OCI-LY3 (cell line): ENCODE measurements at regions not wholly inside any gene's neighbourhood (a gene's known extent, or its start where the extent isn't known, plus 50 kb on each side); places are given as distances from the start of the nearest gene placed in this dataset.

ENCODE experiments used
- H2AFZ ChIP-seq: fragments of 200-600, 300-600 bp; shearing (Covaris generic); 2 replicates; pipeline ENCODE4 v1.6.0; 2014; ENCODE audit warnings: antibody characterized with exemption, low read depth, low read length
- H3K27ac ChIP-seq: fragments of 200-600, 300-600 bp; sonication (generic); 2 replicates; pipeline ENCODE4 v1.5.1; 2014; ENCODE audit warnings: mild to moderate bottlenecking, low read length, moderate library complexity, mixed read lengths
- H3K27me3 ChIP-seq: fragments of 200-600, 300-600 bp; sonication (generic); 2 replicates; pipeline ENCODE4 v1.6.1; 2014; ENCODE audit warnings: low read depth, low read length, mixed read lengths
- H3K36me3 ChIP-seq: fragments of 200-600, 300-600 bp; sonication (generic); replicated peaks from 2 replicates; pipeline ENCODE3; 2014; ENCODE audit warnings: low read depth, low read length, mixed read lengths
- H3K4me1 ChIP-seq: fragments of 300-600, 200-600 bp; sonication (generic); 2 replicates; pipeline ENCODE4 v1.6.1; 2014; ENCODE audit warnings: low read length, mixed read lengths
- H3K4me2 ChIP-seq: fragments of 200-600, 300-600 bp; sonication (generic); 2 replicates; pipeline ENCODE4 v1.6.1; 2014; ENCODE audit warnings: low read length, mixed read lengths
- H3K4me3 ChIP-seq: fragments of 300-600, 200-600 bp; sonication (generic); 2 replicates; pipeline ENCODE4 v1.5.1; 2014; ENCODE audit warnings: antibody characterized with exemption, mild to moderate bottlenecking, low read length, moderate library complexity
- H3K79me2 ChIP-seq: fragments of 300-600, 200-600 bp; shearing (Covaris generic); 2 replicates; pipeline ENCODE4 v1.6.1; 2014; ENCODE audit warnings: mild to moderate bottlenecking, low read length, mixed read lengths
- H3K9ac ChIP-seq: fragments of 300-600, 200-600 bp; shearing (Covaris generic); 2 replicates; pipeline ENCODE4 v1.6.0; 2014; ENCODE audit warnings: mild to moderate bottlenecking, low read length, moderate library complexity
- H3K9me3 ChIP-seq: fragments of 200-600, 300-600 bp; shearing (Covaris generic); 2 replicates; pipeline ENCODE4 v1.6.1; 2014; ENCODE audit warnings: low read length, mixed read lengths; ENCODE audit not compliant: insufficient read depth
- H4K20me1 ChIP-seq: fragments of 200-600, 300-600 bp; sonication (generic); 2 replicates; pipeline ENCODE4 v1.6.1; 2016; ENCODE audit warnings: low read length, mixed read lengths; ENCODE audit not compliant: insufficient read depth
- EZH2phosphoT487 ChIP-seq: fragments of 200-600 bp; shearing (Covaris generic); IDR thresholded peaks from 2 replicates; pipeline ENCODE4 v1.6.1; 2018; ENCODE audit warnings: antibody characterized with exemption, mixed run types, low read depth
- TF ChIP-seq, protein P1 (sequence below): fragments of 200-600, 300-600 bp; sonication (generic); IDR thresholded peaks from 2 replicates; pipeline ENCODE4 v1.5.1; 2014; ENCODE audit warnings: antibody characterized with exemption, low read length, low read depth

DNA sequence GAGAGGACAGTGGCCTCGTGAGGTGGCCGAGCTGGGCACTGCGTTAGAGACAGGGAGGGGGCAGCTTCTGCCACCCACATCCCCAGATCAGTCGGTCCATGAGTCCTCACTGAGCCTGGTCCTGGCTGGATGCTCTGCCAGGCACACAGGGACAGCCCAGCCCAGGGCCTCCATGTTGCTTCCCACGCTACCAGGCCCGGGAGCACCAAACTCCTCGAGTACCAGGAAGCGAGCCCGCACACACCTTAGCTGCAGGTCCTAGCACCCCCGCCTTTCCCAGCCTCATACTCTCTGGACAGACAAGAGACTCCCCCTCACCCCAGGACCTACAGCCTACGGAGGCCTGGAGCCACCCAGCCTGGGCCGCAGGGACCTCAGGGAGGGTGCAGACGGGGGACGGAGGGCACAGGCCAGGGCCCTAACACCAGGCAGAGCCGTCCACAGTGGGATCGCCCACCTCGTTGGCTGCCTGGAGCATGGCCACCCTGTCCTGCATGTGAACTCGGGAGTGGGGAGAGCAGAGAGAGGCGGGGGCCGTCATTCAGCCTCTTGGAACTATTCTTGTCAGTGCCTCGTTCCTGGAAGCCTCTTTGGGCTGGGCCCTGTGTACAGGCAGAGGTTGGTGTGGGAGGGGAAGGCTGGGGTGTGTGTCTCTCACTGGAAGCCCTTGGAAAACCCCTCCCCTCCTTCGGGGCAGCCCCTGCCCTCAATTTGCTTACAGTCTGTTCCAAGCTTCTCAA, 90.9 kb upstream of the RUNX3 start:
- peak overlapping the region; percentile 98 for H3K27ac ChIP-seq
- H3K27me3 ChIP-seq = no peaks in the 10 kb centered on the region
- H3K4me2 ChIP-seq = peak overlapping the region; percentile 88
- no peaks in the 10 kb centered on the region for H3K9me3 ChIP-seq
- peaks cover 75% of the 10 kb centered on the region for H3K4me1 ChIP-seq
- no peaks in the 10 kb centered on the region for H3K79me2 ChIP-seq
- H3K9ac ChIP-seq = peak overlapping the region; percentile 73; the same call in 1 of the 2 replicates
- peak overlapping the region; percentile 57; the same call in 1 of the 2 replicates for H3K4me3 ChIP-seq
- H4K20me1 ChIP-seq = no peaks in the 10 kb centered on the region
- TF ChIP-seq, protein P1, sequence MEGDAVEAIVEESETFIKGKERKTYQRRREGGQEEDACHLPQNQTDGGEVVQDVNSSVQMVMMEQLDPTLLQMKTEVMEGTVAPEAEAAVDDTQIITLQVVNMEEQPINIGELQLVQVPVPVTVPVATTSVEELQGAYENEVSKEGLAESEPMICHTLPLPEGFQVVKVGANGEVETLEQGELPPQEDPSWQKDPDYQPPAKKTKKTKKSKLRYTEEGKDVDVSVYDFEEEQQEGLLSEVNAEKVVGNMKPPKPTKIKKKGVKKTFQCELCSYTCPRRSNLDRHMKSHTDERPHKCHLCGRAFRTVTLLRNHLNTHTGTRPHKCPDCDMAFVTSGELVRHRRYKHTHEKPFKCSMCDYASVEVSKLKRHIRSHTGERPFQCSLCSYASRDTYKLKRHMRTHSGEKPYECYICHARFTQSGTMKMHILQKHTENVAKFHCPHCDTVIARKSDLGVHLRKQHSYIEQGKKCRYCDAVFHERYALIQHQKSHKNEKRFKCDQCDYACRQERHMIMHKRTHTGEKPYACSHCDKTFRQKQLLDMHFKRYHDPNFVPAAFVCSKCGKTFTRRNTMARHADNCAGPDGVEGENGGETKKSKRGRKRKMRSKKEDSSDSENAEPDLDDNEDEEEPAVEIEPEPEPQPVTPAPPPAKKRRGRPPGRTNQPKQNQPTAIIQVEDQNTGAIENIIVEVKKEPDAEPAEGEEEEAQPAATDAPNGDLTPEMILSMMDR = no peak
- TF ChIP-seq EZH2phosphoT487 = no peak
- no peaks in the 10 kb centered on the region for H3K36me3 ChIP-seq
- H2AFZ ChIP-seq = no peak overlapping the region

DNA sequence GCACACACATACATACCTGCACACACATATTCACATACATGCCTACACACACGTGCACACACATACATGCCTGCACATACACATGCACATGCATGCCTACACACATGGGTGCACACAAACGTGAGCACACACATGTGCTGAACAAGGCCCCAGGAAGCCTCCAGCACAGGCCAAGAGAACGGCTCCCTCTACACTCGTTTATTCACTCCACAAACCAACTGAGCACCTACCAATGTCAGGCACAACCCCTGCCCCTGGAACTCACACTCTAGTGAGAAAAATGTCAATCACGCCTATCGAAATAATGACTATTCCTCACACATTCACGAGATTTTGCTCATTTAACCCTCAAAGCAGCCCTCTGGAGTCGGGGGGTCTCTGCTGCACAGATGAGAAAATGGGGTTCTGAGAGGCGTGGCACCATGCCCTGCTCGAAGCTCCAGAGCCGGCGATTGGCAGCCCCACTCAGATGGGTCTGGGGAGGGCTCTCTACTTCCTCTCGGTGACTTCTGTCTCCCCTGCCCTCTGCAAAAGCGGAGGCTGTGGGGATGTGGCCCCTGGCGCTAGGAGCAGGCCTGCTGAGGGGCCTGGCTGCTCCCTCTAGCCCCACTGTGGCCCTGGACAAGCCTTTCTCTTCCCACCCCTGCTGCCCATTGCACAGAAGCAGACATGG, 90.2 kb upstream of the RUNX3 start:
- Histone ChIP-seq H3K9me3 (no peaks in the 10 kb centered on the region), H3K79me2 (no peaks in the 10 kb centered on the region), H3K4me2 (peak overlapping the region; percentile 55), H3K9ac (peak overlapping the region; percentile 23; the same call in 1 of the 2 replicates), H3K27me3 (no peaks in the 10 kb centered on the region), H3K4me3 (peak overlapping the region; percentile 24; the same call in 1 of the 2 replicates), H2AFZ (no peak overlapping the region), H4K20me1 (no peaks in the 10 kb centered on the region), H3K36me3 (no peaks in the 10 kb centered on the region), H3K4me1 (peaks cover 69% of the 10 kb centered on the region), H3K27ac (peak overlapping the region; percentile 98)
- TF ChIP-seq, protein P1 = no peak
- no peak for TF ChIP-seq EZH2phosphoT487

DNA sequence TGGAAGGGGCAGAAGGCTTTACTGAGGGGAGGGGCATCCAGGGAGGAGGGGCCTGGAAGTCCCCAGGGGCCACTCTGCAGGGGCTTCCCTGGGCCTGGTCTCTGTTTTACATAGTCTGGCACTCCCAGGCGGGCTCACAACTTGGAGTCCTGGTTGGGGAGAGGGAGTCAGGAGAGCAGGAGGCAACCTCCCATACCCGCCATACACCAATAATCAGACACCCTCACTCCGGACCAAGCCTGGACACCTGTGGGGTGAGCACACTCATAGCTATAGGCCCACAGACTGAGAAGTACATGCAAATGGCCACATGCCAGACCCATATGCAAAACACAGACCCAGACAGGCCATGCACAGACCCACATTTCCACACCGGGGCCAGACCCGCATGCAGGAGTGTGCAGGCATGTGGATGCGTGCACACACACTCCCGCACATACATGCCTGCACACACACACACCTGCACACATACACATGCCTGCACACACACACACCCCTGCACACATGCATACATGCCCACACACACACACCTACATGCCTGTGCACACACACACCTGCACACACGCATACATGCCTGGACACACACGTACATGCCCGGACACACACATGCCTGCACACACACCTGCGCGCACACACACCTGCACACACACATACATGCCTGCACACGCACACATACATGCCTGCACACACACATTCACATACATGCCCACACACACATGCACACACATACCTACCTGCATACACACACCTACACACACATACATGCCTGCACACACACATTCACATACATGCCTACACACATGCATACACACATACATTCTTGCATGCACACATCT, 89.5 kb upstream of the RUNX3 start:
- Histone ChIP-seq H3K4me2 (peak overlapping the region; percentile 55), H3K36me3 (no peaks in the 10 kb centered on the region), H3K9me3 (no peaks in the 10 kb centered on the region), H3K27me3 (no peaks in the 10 kb centered on the region), H2AFZ (no peak overlapping the region), H4K20me1 (no peaks in the 10 kb centered on the region), H3K27ac (peak overlapping the region; percentile 98), H3K4me1 (peaks cover 69% of the 10 kb centered on the region), H3K4me3 (peak overlapping the region; percentile 24; the same call in 1 of the 2 replicates), H3K79me2 (no peaks in the 10 kb centered on the region), H3K9ac (peak overlapping the region; percentile 61)
- TF ChIP-seq, protein P1 = no peak
- no peak for TF ChIP-seq EZH2phosphoT487
